GM12892 (cell line): ENCODE measurements at regions not wholly inside any gene's neighbourhood (a gene's known extent, or its start where the extent isn't known, plus 50 kb on each side); places are given as distances from the start of the nearest gene placed in this dataset.

Source experiments
- POLR2A ChIP-seq: IDR thresholded peaks from 2 replicates; pipeline ENCODE4 v1.6.1; 2011; ENCODE audit warnings: low read depth, low read length, control low read depth
- POLR2AphosphoS5 ChIP-seq: IDR thresholded peaks from 2 replicates; pipeline ENCODE4 v1.6.1; 2011; ENCODE audit warnings: low read depth, low read length, control low read depth
- TAF1 ChIP-seq: IDR thresholded peaks from 2 replicates; pipeline ENCODE4 v1.6.1; 2011; ENCODE audit warnings: low read depth, mild to moderate bottlenecking, control low read depth, low read length, borderline replicate concordance

GRCh38 chr5:164230341-164230740 is 724.9 kb downstream of the MAT2B start:
- TF ChIP-seq POLR2A (no peak), POLR2AphosphoS5 (no peak), TAF1 (no peak)
